GM12878 (cell line): ENCODE measurements at regions not wholly inside any gene's neighbourhood (a gene's known extent, or its start where the extent isn't known, plus 50 kb on each side); places are given as distances from the start of the nearest gene placed in this dataset.

Experiments
- ATAC-seq: fragments of 200-7000 bp; cut with Tn5 transposase; 3 replicates; pipeline ENCODE4 v1.9.1; 2020; ENCODE audit warnings: mild to moderate bottlenecking, moderate library complexity
- BruUV-seq: library from RNA; stranded (reverse); fragments of 400-500 nt; replicated peaks from 2 replicates; lab custom pipeline; 2021; lab: Mats Ljungman, UMichigan
- CTCF ChIA-PET: fragments of 300-600 bp; sonication (Branson Sonifier 250); formaldehyde crosslinking; extraction: SDS; loops from one replicate; lab custom pipeline; 2021; ENCODE audit warnings: inconsistent platforms; lab: Yijun Ruan, JAX
- POLR2A ChIA-PET: fragments of 350-600 bp; formaldehyde crosslinking; extraction: SDS; loops from one replicate; lab custom pipeline; 2021; ENCODE audit warnings: inconsistent platforms; lab: Charles Lee
- RAD21 ChIA-PET: fragments of 300-600 bp; sonication (Branson Sonifier 250); formaldehyde crosslinking; loops from one replicate; lab custom pipeline; 2023; ENCODE audit warnings: antibody characterized with exemption; ENCODE audit not compliant: unreplicated experiment; lab: Charles Lee
- SMC1A ChIA-PET: fragments of 300-600 bp; sonication (Branson Sonifier 250); formaldehyde crosslinking; loops from one replicate; lab custom pipeline; 2023; ENCODE audit not compliant: unreplicated experiment, uncharacterized antibody; lab: Charles Lee
- DNase-seq: peaks from one replicate; pipeline ENCODE4 v3.0.0-alpha.2; 2011; ENCODE audit warnings: low read depth, low spot score
- FAIRE-seq: peaks from 3 replicates; lab custom pipeline; 2011; peaks lifted over from hg19 to GRCh38; lab: Jason Lieb, UNC
- H2AFZ ChIP-seq: 2 replicates; pipeline ENCODE4 v1.6.0; 2011; ENCODE audit warnings: low read depth, low read length, control low read depth; ENCODE audit not compliant: control insufficient read depth
- H3K27ac ChIP-seq: 2 replicates; pipeline ENCODE4 v1.5.1; 2011; ENCODE audit warnings: control low read depth; ENCODE audit not compliant: control insufficient read depth, insufficient read depth
- H3K27me3 ChIP-seq, 2 experiments: replicated peaks in 1 of 2; 2 replicates each; pipeline versions ENCODE4 v1.6.0 to v1.6.1; 2011; ENCODE audit warnings: low read length in 1 of 2; ENCODE audit not compliant: control insufficient read depth in 2 of 2, insufficient read depth in 2 of 2
- H3K36me3 ChIP-seq, 2 experiments: 2 replicates each; pipeline ENCODE4 v1.5.1; 2011; ENCODE audit warnings: low read length in 1 of 2; ENCODE audit not compliant: control insufficient read depth in 2 of 2, insufficient read depth in 2 of 2
- H3K4me1 ChIP-seq: 2 replicates; pipeline ENCODE4 v1.6.1; 2011; ENCODE audit warnings: mild to moderate bottlenecking, low read length, moderate library complexity, mixed read lengths; ENCODE audit not compliant: control insufficient read depth, insufficient read depth
- H3K4me2 ChIP-seq: 2 replicates; pipeline ENCODE4 v1.6.0; 2011; ENCODE audit warnings: control low read depth; ENCODE audit not compliant: control insufficient read depth, insufficient read depth
- H3K4me3 ChIP-seq: fragments of 200-600 bp; sonication (generic); 2 replicates; pipeline ENCODE4 v1.5.1; 2016
- H3K79me2 ChIP-seq: 2 replicates; pipeline ENCODE4 v1.6.0; 2011; ENCODE audit warnings: low read length; ENCODE audit not compliant: control insufficient read depth, insufficient read depth
- H3K9ac ChIP-seq: 2 replicates; pipeline ENCODE4 v1.8.0; 2011; ENCODE audit warnings: low read length, control low read depth, mixed read lengths; ENCODE audit not compliant: control insufficient read depth, insufficient read depth
- H3K9me3 ChIP-seq: replicated peaks from 3 replicates; pipeline ENCODE4 v1.5.1; 2011; ENCODE audit warnings: mild to moderate bottlenecking, low read length; ENCODE audit not compliant: control insufficient read depth, insufficient read depth
- H4K20me1 ChIP-seq: 2 replicates; pipeline ENCODE4 v1.6.0; 2011; ENCODE audit not compliant: control insufficient read depth, insufficient read depth
- ASH2L ChIP-seq: fragments of 300-600, 200-600 bp; sonication (generic); IDR thresholded peaks from 2 replicates; pipeline ENCODE4 v1.6.1; 2017; ENCODE audit warnings: low read depth, mild to moderate bottlenecking, borderline replicate concordance
- ATF7 ChIP-seq: fragments of 450-650 bp; IDR thresholded peaks from 2 replicates; pipeline ENCODE4 v1.6.1; 2016; ENCODE audit warnings: low read depth, mild to moderate bottlenecking
- BCL11A ChIP-seq: IDR thresholded peaks from 2 replicates; pipeline ENCODE4 v1.6.1; 2011; ENCODE audit warnings: low read depth, low read length
- BMI1 ChIP-seq: fragments of 450-650 bp; IDR thresholded peaks from 2 replicates; pipeline ENCODE4 v1.6.1; 2016; ENCODE audit warnings: mild to moderate bottlenecking, moderate library complexity, borderline replicate concordance
- IKZF2 ChIP-seq, 2 experiments: fragments of 450-650 bp; IDR thresholded peaks; 2 replicates each; pipeline ENCODE4 v1.6.1; 2017; ENCODE audit warnings: mild to moderate bottlenecking in 2 of 2, moderate library complexity in 2 of 2
- MEF2B ChIP-seq: fragments of 450-650 bp; IDR thresholded peaks from 2 replicates; pipeline ENCODE4 v1.6.1; 2018; ENCODE audit warnings: mild to moderate bottlenecking, moderate library complexity; ENCODE audit not compliant: partially characterized antibody, poor library complexity, severe bottlenecking
- MTA3 ChIP-seq: IDR thresholded peaks from 2 replicates; pipeline ENCODE4 v1.6.1; 2012; ENCODE audit warnings: low read length, inconsistent platforms, borderline replicate concordance
- NFIC ChIP-seq: IDR thresholded peaks from 2 replicates; pipeline ENCODE4 v1.6.1; 2012; ENCODE audit warnings: low read depth, mild to moderate bottlenecking, inconsistent platforms, low read length, moderate library complexity
- NR2C1 ChIP-seq: fragments of 450-650 bp; IDR thresholded peaks from 2 replicates; pipeline ENCODE4 v1.6.1; 2017; ENCODE audit warnings: antibody characterized with exemption, mild to moderate bottlenecking, moderate library complexity
- PAX5 ChIP-seq: IDR thresholded peaks from 2 replicates; pipeline ENCODE4 v1.6.1; 2011; ENCODE audit warnings: low read depth, low read length, borderline replicate concordance
- RELA ChIP-seq: fragments of 450-650 bp; IDR thresholded peaks from 2 replicates; pipeline ENCODE4 v1.8.0; 2014; ENCODE audit warnings: borderline replicate concordance; ENCODE audit not compliant: partially characterized antibody
- TAF1 ChIP-seq: IDR thresholded peaks from 2 replicates; pipeline ENCODE4 v1.6.1; 2011; ENCODE audit warnings: mild to moderate bottlenecking, low read depth, low read length, borderline replicate concordance
- ZSCAN29 ChIP-seq: fragments of 450-650 bp; IDR thresholded peaks from 2 replicates; pipeline ENCODE4 v1.6.1; 2017; ENCODE audit warnings: mild to moderate bottlenecking, moderate library complexity
- WGBS: methylation state at CpG from one replicate; pipeline ENCODE4 v1.1.6; 2016; ENCODE audit warnings: low lambda C conversion rate; ENCODE audit not compliant: insufficient replicate concordance, insufficient coverage; ENCODE audit errors: missing lambda C conversion rate; 5-methylcytosine and 5-hydroxymethylcytosine counted together
- in situ Hi-C: fragments of 300-500 bp; cut with MboI; formaldehyde crosslinking; loops from 9 replicates; pipeline ENCODE4 v1.14.3; 2018; ENCODE audit warnings: mixed read lengths
- intact Hi-C: fragments of 100-400 bp; cut with micrococcal nuclease; formaldehyde crosslinking; loops from one replicate; pipeline ENCODE4 v1.14.2; 2022; ENCODE audit not compliant: unreplicated experiment
- TF ChIP-seq, protein P1 (sequence below): IDR thresholded peaks from 2 replicates; pipeline ENCODE4 v1.6.1; 2011; ENCODE audit warnings: low read depth, low read length, improper control_type of control experiment, borderline replicate concordance
- TF ChIP-seq, protein P2 (sequence below): fragments of 150-350 bp; IDR thresholded peaks from 2 replicates; pipeline ENCODE4 v1.6.1; 2016; ENCODE audit warnings: low read depth, low read length
- TF ChIP-seq, protein P3 (sequence below): IDR thresholded peaks from 2 replicates; pipeline ENCODE4 v1.6.1; 2012; ENCODE audit warnings: low read depth, low read length, improper control_type of control experiment
- TF ChIP-seq, protein P4 (sequence below): fragments of 150-350 bp; IDR thresholded peaks from 2 replicates; pipeline ENCODE4 v1.6.1; 2014; ENCODE audit warnings: mild to moderate bottlenecking, low read depth, low read length
- TF ChIP-seq, protein P5 (sequence below): IDR thresholded peaks from 2 replicates; pipeline ENCODE4 v1.6.1; 2012; ENCODE audit warnings: low read length, inconsistent platforms

DNA sequence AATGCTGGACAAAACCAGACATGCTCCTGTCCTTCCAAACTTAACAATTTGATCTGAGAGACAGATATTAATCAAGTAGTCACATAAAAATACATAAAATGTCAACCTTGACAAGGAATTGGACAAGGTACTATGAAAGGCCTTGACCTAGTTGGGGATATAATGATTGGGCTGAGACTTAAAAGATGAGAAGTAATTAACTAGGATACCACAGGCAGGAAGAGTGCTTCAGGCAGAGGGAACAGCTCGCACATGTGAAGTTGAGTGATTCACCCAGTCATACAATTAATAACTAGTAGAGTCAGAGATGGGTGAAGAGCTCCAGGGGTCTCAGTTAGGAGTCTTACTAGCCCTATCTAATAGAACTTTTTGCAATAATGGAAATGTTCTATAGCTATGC is 259.5 kb downstream of the MSRB3 start:
- intact Hi-C loops = no loop called here
- ATAC-seq (no peak), DNase-seq (no peak), FAIRE-seq (no peak)
- ChIA-PET RAD21 (interaction anchor here (0.7 kb wide), 1 partner anchor 20 kb away, joined by 3 read pairs; no protein-coding TSS in a partner anchor), POLR2A (no interaction called here), SMC1A (no interaction called here), CTCF (interaction anchor here (0.6 to 0.8 kb wide), 2 partner anchors 19 to 608 kb away, joined by 3 to 6 read pairs; no protein-coding TSS in a partner anchor)
- Histone ChIP-seq H3K4me1 (no peaks in the 10 kb centered on the region), H3K27ac (no peak overlapping the region), H2AFZ (no peak overlapping the region), H3K36me3 (no peaks in the 10 kb centered on the region), H3K9ac (no peak overlapping the region), H3K4me2 (no peak overlapping the region), H3K79me2 (no peaks in the 10 kb centered on the region), H4K20me1 (no peaks in the 10 kb centered on the region), H3K9me3 (no peaks in the 10 kb centered on the region; the same call in 2 of the 3 replicates), H3K4me3 (no peak overlapping the region), H3K27me3 (no peaks in the 10 kb centered on the region)
- BruUV-seq = no TSS peak
- in situ Hi-C loops = no loop called here
- WGBS = 0% methylated on average over 1 of the region's 1 CpG
- TF ChIP-seq, protein P1, sequence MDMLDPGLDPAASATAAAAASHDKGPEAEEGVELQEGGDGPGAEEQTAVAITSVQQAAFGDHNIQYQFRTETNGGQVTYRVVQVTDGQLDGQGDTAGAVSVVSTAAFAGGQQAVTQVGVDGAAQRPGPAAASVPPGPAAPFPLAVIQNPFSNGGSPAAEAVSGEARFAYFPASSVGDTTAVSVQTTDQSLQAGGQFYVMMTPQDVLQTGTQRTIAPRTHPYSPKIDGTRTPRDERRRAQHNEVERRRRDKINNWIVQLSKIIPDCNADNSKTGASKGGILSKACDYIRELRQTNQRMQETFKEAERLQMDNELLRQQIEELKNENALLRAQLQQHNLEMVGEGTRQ = no peak
- TF ChIP-seq ASH2L (no peak), NFIC (no peak), BCL11A (no peak), RELA (no peak), MTA3 (no peak), IKZF2 (IDR thresholded peaks at IDR 0.05) (no peak), BMI1 (no peak), NR2C1 (no peak), TAF1 (no peak), ATF7 (no peak), MEF2B (no peak), ZSCAN29 (no peak), PAX5 (no peak)
- TF ChIP-seq, protein P2, sequence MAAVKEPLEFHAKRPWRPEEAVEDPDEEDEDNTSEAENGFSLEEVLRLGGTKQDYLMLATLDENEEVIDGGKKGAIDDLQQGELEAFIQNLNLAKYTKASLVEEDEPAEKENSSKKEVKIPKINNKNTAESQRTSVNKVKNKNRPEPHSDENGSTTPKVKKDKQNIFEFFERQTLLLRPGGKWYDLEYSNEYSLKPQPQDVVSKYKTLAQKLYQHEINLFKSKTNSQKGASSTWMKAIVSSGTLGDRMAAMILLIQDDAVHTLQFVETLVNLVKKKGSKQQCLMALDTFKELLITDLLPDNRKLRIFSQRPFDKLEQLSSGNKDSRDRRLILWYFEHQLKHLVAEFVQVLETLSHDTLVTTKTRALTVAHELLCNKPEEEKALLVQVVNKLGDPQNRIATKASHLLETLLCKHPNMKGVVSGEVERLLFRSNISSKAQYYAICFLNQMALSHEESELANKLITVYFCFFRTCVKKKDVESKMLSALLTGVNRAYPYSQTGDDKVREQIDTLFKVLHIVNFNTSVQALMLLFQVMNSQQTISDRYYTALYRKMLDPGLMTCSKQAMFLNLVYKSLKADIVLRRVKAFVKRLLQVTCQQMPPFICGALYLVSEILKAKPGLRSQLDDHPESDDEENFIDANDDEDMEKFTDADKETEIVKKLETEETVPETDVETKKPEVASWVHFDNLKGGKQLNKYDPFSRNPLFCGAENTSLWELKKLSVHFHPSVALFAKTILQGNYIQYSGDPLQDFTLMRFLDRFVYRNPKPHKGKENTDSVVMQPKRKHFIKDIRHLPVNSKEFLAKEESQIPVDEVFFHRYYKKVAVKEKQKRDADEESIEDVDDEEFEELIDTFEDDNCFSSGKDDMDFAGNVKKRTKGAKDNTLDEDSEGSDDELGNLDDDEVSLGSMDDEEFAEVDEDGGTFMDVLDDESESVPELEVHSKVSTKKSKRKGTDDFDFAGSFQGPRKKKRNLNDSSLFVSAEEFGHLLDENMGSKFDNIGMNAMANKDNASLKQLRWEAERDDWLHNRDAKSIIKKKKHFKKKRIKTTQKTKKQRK = no peak
- TF ChIP-seq, protein P3, sequence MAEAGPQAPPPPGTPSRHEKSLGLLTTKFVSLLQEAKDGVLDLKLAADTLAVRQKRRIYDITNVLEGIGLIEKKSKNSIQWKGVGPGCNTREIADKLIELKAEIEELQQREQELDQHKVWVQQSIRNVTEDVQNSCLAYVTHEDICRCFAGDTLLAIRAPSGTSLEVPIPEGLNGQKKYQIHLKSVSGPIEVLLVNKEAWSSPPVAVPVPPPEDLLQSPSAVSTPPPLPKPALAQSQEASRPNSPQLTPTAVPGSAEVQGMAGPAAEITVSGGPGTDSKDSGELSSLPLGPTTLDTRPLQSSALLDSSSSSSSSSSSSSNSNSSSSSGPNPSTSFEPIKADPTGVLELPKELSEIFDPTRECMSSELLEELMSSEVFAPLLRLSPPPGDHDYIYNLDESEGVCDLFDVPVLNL = no peak
- TF ChIP-seq, protein P4, sequence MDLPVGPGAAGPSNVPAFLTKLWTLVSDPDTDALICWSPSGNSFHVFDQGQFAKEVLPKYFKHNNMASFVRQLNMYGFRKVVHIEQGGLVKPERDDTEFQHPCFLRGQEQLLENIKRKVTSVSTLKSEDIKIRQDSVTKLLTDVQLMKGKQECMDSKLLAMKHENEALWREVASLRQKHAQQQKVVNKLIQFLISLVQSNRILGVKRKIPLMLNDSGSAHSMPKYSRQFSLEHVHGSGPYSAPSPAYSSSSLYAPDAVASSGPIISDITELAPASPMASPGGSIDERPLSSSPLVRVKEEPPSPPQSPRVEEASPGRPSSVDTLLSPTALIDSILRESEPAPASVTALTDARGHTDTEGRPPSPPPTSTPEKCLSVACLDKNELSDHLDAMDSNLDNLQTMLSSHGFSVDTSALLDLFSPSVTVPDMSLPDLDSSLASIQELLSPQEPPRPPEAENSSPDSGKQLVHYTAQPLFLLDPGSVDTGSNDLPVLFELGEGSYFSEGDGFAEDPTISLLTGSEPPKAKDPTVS = no peak
- TF ChIP-seq, protein P5, sequence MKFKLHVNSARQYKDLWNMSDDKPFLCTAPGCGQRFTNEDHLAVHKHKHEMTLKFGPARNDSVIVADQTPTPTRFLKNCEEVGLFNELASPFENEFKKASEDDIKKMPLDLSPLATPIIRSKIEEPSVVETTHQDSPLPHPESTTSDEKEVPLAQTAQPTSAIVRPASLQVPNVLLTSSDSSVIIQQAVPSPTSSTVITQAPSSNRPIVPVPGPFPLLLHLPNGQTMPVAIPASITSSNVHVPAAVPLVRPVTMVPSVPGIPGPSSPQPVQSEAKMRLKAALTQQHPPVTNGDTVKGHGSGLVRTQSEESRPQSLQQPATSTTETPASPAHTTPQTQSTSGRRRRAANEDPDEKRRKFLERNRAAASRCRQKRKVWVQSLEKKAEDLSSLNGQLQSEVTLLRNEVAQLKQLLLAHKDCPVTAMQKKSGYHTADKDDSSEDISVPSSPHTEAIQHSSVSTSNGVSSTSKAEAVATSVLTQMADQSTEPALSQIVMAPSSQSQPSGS = no peak
